Kidney (tissue), 13 donors: ENCODE measurements at regions not wholly inside any gene's neighbourhood (a gene's known extent, or its start where the extent isn't known, plus 50 kb on each side); places are given as distances from the start of the nearest gene placed in this dataset.

Source experiments
- DNase-seq, 5 donors: peaks; one replicate each; pipeline ENCODE4 v3.0.0-alpha.2; 2013 to 2020
- FAIRE-seq: peaks from 2 replicates; lab custom pipeline; 2012; peaks lifted over from hg19 to GRCh38; lab: Jason Lieb, UNC
- H3K27ac ChIP-seq, 2 donors: one replicate each; pipeline ENCODE4 v1.7.0; 2013; ENCODE audit warnings: low read depth in 2 of 2, low read length in 2 of 2, inconsistent platforms in 1 of 2
- H3K27me3 ChIP-seq: one replicate; pipeline ENCODE4 v1.7.1; 2013; ENCODE audit warnings: low read length, inconsistent platforms; ENCODE audit not compliant: control insufficient read depth, insufficient read depth
- H3K36me3 ChIP-seq, 3 donors: one replicate each; pipeline versions ENCODE4 v1.7.0 to v1.7.1; 2013; ENCODE audit warnings: low read length in 3 of 3, control low read depth in 1 of 3, inconsistent platforms in 1 of 3; ENCODE audit not compliant: insufficient read depth in 3 of 3, control insufficient read depth in 2 of 3
- H3K4me1 ChIP-seq, 3 donors: one replicate each; pipeline versions ENCODE4 v1.7.0 to v1.7.1; 2013; ENCODE audit warnings: low read length in 3 of 3, inconsistent platforms in 1 of 3, low read depth in 1 of 3; ENCODE audit not compliant: control insufficient read depth in 2 of 3, insufficient read depth in 2 of 3
- H3K4me3 ChIP-seq, 3 donors: one replicate each; pipeline versions ENCODE4 v1.7.0 to v1.8.1; 2013; ENCODE audit warnings: low read length in 3 of 3, control low read depth in 1 of 3, inconsistent platforms in 1 of 3
- H3K9ac ChIP-seq, 3 donors: one replicate each; pipeline versions ENCODE4 v1.7.0 to v1.7.1; 2013; ENCODE audit warnings: low read length in 3 of 3, control low read depth in 1 of 3, inconsistent platforms in 1 of 3
- H3K9me3 ChIP-seq, 3 donors: one replicate each; pipeline versions ENCODE4 v1.7.0 to v1.7.1; 2013; ENCODE audit warnings: low read length in 3 of 3, control low read depth in 1 of 3, inconsistent platforms in 1 of 3; ENCODE audit not compliant: control insufficient read depth in 2 of 3, insufficient read depth in 1 of 3
- intact Hi-C: fragments of 100-400 bp; cut with DNase I; formaldehyde crosslinking; loops from one replicate; pipeline ENCODE4 v1.11.1; 2022
- TF ChIP-seq, protein P1 (sequence below): IDR thresholded peaks from 3 replicates; pipeline ENCODE4 v1.5.1; 2012; ENCODE audit warnings: mild to moderate bottlenecking, moderate library complexity, borderline replicate concordance; ENCODE audit not compliant: insufficient read depth; ENCODE audit errors: extremely low read depth
- donor health status: control.
- donor health status: control.
- donor health status: control.
- donor health status: control.
- donor health status: control.
- donor health status: DM: yes; HTN: yes; CAD: no.
- donor health status: Normal renal cell carcinoma (clear cell type).

DNA sequence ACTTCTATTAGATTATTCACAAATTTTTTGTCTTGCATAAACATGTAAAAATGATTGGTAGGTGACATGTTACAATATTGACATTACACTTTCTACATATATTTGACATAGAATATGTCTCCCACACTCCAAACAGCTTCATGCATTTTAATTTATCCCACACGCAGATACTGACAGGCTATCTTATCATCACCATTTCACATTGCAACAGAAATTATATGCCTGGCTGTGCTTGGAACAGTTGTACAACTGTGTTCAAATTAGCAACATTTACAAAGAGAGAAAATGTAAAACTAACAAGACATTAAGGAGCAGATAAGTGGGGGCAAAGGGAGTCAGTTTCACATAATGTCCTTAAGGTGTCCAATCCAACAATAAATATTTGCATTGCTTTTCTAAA lies 1208.5 kb downstream of the NSUN3 start:
- no peak overlapping the region for H3K4me3 ChIP-seq
- FAIRE-seq (no peak), DNase-seq (no peak)
- H3K27ac ChIP-seq: no peak overlapping the region
- no peaks in the 10 kb centered on the region for H3K36me3 ChIP-seq
- no peaks in the 10 kb centered on the region for H3K4me1 ChIP-seq
- no peaks in the 10 kb centered on the region for H3K9me3 ChIP-seq
- intact Hi-C loops: no loop called here
- TF ChIP-seq, protein P1, sequence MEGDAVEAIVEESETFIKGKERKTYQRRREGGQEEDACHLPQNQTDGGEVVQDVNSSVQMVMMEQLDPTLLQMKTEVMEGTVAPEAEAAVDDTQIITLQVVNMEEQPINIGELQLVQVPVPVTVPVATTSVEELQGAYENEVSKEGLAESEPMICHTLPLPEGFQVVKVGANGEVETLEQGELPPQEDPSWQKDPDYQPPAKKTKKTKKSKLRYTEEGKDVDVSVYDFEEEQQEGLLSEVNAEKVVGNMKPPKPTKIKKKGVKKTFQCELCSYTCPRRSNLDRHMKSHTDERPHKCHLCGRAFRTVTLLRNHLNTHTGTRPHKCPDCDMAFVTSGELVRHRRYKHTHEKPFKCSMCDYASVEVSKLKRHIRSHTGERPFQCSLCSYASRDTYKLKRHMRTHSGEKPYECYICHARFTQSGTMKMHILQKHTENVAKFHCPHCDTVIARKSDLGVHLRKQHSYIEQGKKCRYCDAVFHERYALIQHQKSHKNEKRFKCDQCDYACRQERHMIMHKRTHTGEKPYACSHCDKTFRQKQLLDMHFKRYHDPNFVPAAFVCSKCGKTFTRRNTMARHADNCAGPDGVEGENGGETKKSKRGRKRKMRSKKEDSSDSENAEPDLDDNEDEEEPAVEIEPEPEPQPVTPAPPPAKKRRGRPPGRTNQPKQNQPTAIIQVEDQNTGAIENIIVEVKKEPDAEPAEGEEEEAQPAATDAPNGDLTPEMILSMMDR: no peak
- no peaks in the 10 kb centered on the region for H3K27me3 ChIP-seq
- H3K9ac ChIP-seq: no peak overlapping the region

GRCh38 chr3:95272166-95272565 lies 1209.3 kb downstream of the NSUN3 start:
- H3K27ac ChIP-seq: no peak overlapping the region
- H3K27me3 ChIP-seq: no peaks in the 10 kb centered on the region
- no peaks in the 10 kb centered on the region for H3K9me3 ChIP-seq
- no peaks in the 10 kb centered on the region for H3K4me1 ChIP-seq
- intact Hi-C loops: no loop called here
- DNase-seq (no peak), FAIRE-seq (no peak)
- TF ChIP-seq, protein P1: no peak
- H3K36me3 ChIP-seq: no peaks in the 10 kb centered on the region
- H3K9ac ChIP-seq: no peak overlapping the region
- no peak overlapping the region for H3K4me3 ChIP-seq

GRCh38 chr3:95272781-95273180 lies 1209.9 kb downstream of the NSUN3 start:
- Histone ChIP-seq H3K27ac (no peak overlapping the region), H3K27me3 (no peaks in the 10 kb centered on the region), H3K4me1 (no peaks in the 10 kb centered on the region), H3K9me3 (no peaks in the 10 kb centered on the region), H3K36me3 (no peaks in the 10 kb centered on the region), H3K9ac (no peak overlapping the region), H3K4me3 (no peak overlapping the region)
- intact Hi-C loops: no loop called here
- DNase-seq (no peak), FAIRE-seq (no peak)
- TF ChIP-seq, protein P1: no peak

DNA sequence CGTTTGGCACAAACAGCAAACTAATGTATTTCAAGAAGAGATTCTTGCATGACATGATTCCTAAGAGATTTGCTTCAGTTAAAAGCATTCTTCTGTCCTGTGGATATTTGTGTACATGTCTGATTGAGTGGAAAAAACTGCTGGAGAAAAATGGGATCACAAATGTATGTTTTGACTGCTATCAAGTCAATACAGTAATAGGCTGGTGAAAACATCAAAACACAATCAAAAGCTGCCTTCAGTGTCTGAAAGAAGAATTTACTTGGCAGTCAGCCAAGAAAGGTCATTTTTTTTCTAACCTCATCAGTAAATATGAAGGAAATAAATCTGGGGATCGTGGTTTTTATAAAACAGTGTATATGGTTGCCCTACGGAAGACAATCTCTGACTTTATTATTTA lies 1214.8 kb downstream of the NSUN3 start:
- FAIRE-seq (no peak), DNase-seq (no peak)
- Histone ChIP-seq H3K4me3 (no peak overlapping the region), H3K9me3 (peaks cover 0 to 6% (median 0%) of the 10 kb centered on the region in 3 donors), H3K27me3 (no peaks in the 10 kb centered on the region), H3K4me1 (no peaks in the 10 kb centered on the region), H3K9ac (no peak overlapping the region), H3K36me3 (no peaks in the 10 kb centered on the region), H3K27ac (no peak overlapping the region)
- intact Hi-C loops: no loop called here
- TF ChIP-seq, protein P1: no peak
